Esophagus muscularis mucosa (tissue), 3 donors: ENCODE measurements at regions not wholly inside any gene's neighbourhood (a gene's known extent, or its start where the extent isn't known, plus 50 kb on each side); places are given as distances from the start of the nearest gene placed in this dataset.

Experiments used
- POLR2A ChIP-seq: fragments of 450-650 bp; IDR thresholded peaks from one replicate; pipeline ENCODE4 v1.6.1; 2017; ENCODE audit warnings: antibody characterized with exemption, moderate library complexity, mild to moderate bottlenecking, low read depth
- TF ChIP-seq, protein P1 (sequence below), 3 experiments: fragments of 200-600 bp in 2 of 3; fragments of 450-650 bp in 1 of 3; sonication (generic) in 2 of 3; IDR thresholded peaks; one replicate each; pipeline ENCODE4 v1.5.1; 2017 to 2019; ENCODE audit warnings: antibody characterized with exemption in 3 of 3, mild to moderate bottlenecking in 2 of 3, moderate library complexity in 1 of 3

DNA sequence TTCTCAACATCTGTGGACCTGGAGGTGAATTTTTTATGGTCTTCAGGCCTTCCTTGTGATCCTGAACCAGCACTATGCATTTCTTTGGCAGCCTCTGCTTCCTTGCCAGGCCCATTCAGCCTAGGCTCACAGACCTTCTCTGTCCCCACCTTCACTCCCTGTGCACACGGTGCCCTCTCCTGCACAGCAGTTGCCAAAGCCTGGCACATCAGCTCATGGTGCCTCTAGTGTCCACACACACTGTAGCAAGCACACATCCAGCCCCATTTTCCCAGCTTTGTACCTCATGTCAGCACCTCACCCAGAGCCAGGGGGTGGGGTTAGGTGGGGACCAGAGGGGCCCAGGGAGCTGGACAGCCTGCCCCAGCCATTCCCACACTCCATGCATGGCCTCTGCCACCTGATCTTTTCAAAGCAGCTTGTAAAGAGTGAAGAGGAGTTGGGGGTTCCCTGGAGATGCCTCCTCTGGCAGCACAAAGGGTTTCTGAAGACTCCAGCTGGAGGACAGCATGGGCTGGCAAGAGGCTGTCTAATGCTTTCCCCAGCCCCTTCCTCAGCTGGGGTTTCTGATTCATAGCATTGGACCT, 57.9 kb upstream of the TMEM72 start:
- TF ChIP-seq, protein P1, sequence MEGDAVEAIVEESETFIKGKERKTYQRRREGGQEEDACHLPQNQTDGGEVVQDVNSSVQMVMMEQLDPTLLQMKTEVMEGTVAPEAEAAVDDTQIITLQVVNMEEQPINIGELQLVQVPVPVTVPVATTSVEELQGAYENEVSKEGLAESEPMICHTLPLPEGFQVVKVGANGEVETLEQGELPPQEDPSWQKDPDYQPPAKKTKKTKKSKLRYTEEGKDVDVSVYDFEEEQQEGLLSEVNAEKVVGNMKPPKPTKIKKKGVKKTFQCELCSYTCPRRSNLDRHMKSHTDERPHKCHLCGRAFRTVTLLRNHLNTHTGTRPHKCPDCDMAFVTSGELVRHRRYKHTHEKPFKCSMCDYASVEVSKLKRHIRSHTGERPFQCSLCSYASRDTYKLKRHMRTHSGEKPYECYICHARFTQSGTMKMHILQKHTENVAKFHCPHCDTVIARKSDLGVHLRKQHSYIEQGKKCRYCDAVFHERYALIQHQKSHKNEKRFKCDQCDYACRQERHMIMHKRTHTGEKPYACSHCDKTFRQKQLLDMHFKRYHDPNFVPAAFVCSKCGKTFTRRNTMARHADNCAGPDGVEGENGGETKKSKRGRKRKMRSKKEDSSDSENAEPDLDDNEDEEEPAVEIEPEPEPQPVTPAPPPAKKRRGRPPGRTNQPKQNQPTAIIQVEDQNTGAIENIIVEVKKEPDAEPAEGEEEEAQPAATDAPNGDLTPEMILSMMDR (IDR thresholded peaks at IDR 0.05): no peak
- TF ChIP-seq POLR2A: no peak
